ENCODE measurements at regions not wholly inside any gene's neighbourhood (a gene's known extent, or its start where the extent isn't known, plus 50 kb on each side); places are given as distances from the start of the nearest gene placed in this dataset.

GRCh38 chr5:85769347-85769746 is 848.4 kb upstream of the COX7C start (continued):
- TF ChIP-seq EGR1 (IDR thresholded peaks at IDR 0.05; ENCODE audit: borderline replicate concordance in 1 of 2, low read depth in 2 of 2, low read length in 2 of 2), result no peak
- TF ChIP-seq SREBF2 (IDR thresholded peaks at IDR 0.05; ENCODE audit: low read length), result no peak
- TF ChIP-seq ZSCAN29 (IDR thresholded peaks at IDR 0.05), result no peak

GRCh38 chr5:85784746-85785145 is 833.0 kb upstream of the COX7C start:
- Histone ChIP-seq H3K4me3 (no peak overlapping the region), H3K9ac (ENCODE audit: control insufficient read depth, insufficient read depth, low read length) (no peak overlapping the region), H4K20me1 (ENCODE audit: control insufficient read depth, insufficient read depth) (no peaks in the 10 kb centered on the region), H3K4me2 (ENCODE audit: control insufficient read depth, insufficient read depth) (no peak overlapping the region), H3K36me3 (ENCODE audit: control insufficient read depth in 2 of 2, insufficient read depth in 2 of 2, low read length in 1 of 2) (no peaks in the 10 kb centered on the region), H3K27me3 (replicated peaks in 1 of 2; ENCODE audit: control insufficient read depth in 2 of 2, insufficient read depth in 2 of 2, low read length in 1 of 2) (no peaks in the 10 kb centered on the region), H3K79me2 (ENCODE audit: control insufficient read depth, insufficient read depth, low read length) (no peaks in the 10 kb centered on the region), H3K4me1 (ENCODE audit: control insufficient read depth, insufficient read depth, low read length) (no peaks in the 10 kb centered on the region), H2AFZ (ENCODE audit: control insufficient read depth, low read depth, low read length) (no peak overlapping the region), H3K27ac (ENCODE audit: control insufficient read depth, insufficient read depth) (no peak overlapping the region), H3K9me3 (replicated peaks; ENCODE audit: control insufficient read depth, insufficient read depth, low read length) (no peaks in the 10 kb centered on the region)
- ATAC-seq (no peak), DNase-seq (ENCODE audit: low read depth, low spot score) (no peak), FAIRE-seq (no peak)
- no TSS peak for BruUV-seq (replicated peaks)
- CTCF ChIA-PET, result no interaction called here
- in situ Hi-C loops (cut with MboI) (no loop called here), intact Hi-C loops (cut with micrococcal nuclease; ENCODE audit: unreplicated experiment) (no loop called here)
- POLR2A ChIA-PET, result no interaction called here
- 52% methylated on average over 2 of the region's 2 CpGs for WGBS (ENCODE audit: insufficient coverage, insufficient replicate concordance, low lambda C conversion rate, missing lambda C conversion rate)
- RAD21 ChIA-PET (ENCODE audit: unreplicated experiment), result no interaction called here
- TF ChIP-seq PKNOX1 (IDR thresholded peaks at IDR 0.05) (no peak), ASH2L (IDR thresholded peaks at IDR 0.05; ENCODE audit: borderline replicate concordance, low read depth) (no peak), NFYA (IDR thresholded peaks at IDR 0.05; ENCODE audit: borderline replicate concordance, low read depth, low read length) (no peak), SP1 (IDR thresholded peaks at IDR 0.05; ENCODE audit: low read depth, low read length) (no peak), TCF3 (IDR thresholded peaks at IDR 0.05; ENCODE audit: borderline replicate concordance, insufficient read depth, low read depth, low read length) (no peak)
- SMC1A ChIA-PET (ENCODE audit: uncharacterized antibody, unreplicated experiment), result no interaction called here
